ENCODE measurements at regions not wholly inside any gene's neighbourhood (a gene's known extent, or its start where the extent isn't known, plus 50 kb on each side); places are given as distances from the start of the nearest gene placed in this dataset.

DNA sequence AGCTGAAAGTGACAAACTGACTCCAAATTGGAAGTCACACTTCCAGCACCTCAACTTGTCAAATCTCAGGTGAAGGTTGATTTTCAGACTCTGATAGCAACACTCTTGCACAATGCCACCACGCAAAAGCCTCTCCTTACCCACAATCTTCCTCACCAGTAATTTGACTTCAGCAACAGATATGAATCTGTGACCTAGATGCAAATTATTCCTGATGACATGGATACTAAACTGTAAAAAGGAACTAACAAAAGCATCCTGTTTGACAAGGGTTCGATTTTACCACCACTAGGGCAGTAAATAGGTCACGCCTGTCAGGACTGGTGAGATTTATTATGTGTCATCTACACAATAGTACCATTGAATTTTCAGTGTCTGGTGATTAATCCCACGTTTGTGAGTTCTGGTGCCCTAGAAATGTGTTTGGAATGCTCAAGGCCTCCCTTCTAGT, 134.4 kb upstream of the COL21A1 start (continued):
- no peak for TF ChIP-seq NCOA5 (CRISPR knock-in tag; IDR thresholded peaks at IDR 0.05)
- TF ChIP-seq TEAD3 (CRISPR knock-in tag; optimal IDR thresholded peaks at IDR 0.05; ENCODE audit: borderline replicate concordance): peak; percentile 15
- TF ChIP-seq CENPT (CRISPR knock-in tag; IDR thresholded peaks at IDR 0.05; ENCODE audit: low read depth): no peak
- no peak for TF ChIP-seq ZNF713 (CRISPR knock-in tag; IDR thresholded peaks at IDR 0.05)
- TF ChIP-seq, protein P1, sequence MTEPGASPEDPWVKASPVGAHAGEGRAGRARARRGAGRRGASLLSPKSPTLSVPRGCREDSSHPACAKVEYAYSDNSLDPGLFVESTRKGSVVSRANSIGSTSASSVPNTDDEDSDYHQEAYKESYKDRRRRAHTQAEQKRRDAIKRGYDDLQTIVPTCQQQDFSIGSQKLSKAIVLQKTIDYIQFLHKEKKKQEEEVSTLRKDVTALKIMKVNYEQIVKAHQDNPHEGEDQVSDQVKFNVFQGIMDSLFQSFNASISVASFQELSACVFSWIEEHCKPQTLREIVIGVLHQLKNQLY (CRISPR knock-in tag; IDR thresholded peaks at IDR 0.05): no peak
- TF ChIP-seq, protein P2, sequence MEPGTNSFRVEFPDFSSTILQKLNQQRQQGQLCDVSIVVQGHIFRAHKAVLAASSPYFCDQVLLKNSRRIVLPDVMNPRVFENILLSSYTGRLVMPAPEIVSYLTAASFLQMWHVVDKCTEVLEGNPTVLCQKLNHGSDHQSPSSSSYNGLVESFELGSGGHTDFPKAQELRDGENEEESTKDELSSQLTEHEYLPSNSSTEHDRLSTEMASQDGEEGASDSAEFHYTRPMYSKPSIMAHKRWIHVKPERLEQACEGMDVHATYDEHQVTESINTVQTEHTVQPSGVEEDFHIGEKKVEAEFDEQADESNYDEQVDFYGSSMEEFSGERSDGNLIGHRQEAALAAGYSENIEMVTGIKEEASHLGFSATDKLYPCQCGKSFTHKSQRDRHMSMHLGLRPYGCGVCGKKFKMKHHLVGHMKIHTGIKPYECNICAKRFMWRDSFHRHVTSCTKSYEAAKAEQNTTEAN (CRISPR knock-in tag; conservative IDR thresholded peaks at IDR 0.05): 0 out of 2 replicates have a peak, but pooled peaks have one; percentile 27
- TF ChIP-seq CEBPB (IDR thresholded peaks at IDR 0.05; ENCODE audit: borderline replicate concordance, low read depth, low read length): peak; percentile 74
- TF ChIP-seq, protein P3, sequence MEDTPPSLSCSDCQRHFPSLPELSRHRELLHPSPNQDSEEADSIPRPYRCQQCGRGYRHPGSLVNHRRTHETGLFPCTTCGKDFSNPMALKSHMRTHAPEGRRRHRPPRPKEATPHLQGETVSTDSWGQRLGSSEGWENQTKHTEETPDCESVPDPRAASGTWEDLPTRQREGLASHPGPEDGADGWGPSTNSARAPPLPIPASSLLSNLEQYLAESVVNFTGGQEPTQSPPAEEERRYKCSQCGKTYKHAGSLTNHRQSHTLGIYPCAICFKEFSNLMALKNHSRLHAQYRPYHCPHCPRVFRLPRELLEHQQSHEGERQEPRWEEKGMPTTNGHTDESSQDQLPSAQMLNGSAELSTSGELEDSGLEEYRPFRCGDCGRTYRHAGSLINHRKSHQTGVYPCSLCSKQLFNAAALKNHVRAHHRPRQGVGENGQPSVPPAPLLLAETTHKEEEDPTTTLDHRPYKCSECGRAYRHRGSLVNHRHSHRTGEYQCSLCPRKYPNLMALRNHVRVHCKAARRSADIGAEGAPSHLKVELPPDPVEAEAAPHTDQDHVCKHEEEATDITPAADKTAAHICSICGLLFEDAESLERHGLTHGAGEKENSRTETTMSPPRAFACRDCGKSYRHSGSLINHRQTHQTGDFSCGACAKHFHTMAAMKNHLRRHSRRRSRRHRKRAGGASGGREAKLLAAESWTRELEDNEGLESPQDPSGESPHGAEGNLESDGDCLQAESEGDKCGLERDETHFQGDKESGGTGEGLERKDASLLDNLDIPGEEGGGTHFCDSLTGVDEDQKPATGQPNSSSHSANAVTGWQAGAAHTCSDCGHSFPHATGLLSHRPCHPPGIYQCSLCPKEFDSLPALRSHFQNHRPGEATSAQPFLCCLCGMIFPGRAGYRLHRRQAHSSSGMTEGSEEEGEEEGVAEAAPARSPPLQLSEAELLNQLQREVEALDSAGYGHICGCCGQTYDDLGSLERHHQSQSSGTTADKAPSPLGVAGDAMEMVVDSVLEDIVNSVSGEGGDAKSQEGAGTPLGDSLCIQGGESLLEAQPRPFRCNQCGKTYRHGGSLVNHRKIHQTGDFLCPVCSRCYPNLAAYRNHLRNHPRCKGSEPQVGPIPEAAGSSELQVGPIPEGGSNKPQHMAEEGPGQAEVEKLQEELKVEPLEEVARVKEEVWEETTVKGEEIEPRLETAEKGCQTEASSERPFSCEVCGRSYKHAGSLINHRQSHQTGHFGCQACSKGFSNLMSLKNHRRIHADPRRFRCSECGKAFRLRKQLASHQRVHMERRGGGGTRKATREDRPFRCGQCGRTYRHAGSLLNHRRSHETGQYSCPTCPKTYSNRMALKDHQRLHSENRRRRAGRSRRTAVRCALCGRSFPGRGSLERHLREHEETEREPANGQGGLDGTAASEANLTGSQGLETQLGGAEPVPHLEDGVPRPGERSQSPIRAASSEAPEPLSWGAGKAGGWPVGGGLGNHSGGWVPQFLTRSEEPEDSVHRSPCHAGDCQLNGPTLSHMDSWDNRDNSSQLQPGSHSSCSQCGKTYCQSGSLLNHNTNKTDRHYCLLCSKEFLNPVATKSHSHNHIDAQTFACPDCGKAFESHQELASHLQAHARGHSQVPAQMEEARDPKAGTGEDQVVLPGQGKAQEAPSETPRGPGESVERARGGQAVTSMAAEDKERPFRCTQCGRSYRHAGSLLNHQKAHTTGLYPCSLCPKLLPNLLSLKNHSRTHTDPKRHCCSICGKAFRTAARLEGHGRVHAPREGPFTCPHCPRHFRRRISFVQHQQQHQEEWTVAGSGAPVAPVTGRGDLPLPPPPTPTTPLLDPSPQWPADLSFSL (CRISPR knock-in tag; IDR thresholded peaks at IDR 0.05): no peak
- no peak for TF ChIP-seq ETV6 (CRISPR knock-in tag; conservative IDR thresholded peaks at IDR 0.05)
- no peak for TF ChIP-seq MEIS1 (CRISPR knock-in tag; IDR thresholded peaks at IDR 0.05; ENCODE audit: borderline replicate concordance)
- TF ChIP-seq HMG20A (CRISPR knock-in tag; IDR thresholded peaks at IDR 0.05; ENCODE audit: borderline replicate concordance): peak; percentile 27; the same call in 1 of the 2 replicates
- no peak for TF ChIP-seq KAT8 (CRISPR knock-in tag; IDR thresholded peaks at IDR 0.05)
- TF ChIP-seq, protein P4, sequence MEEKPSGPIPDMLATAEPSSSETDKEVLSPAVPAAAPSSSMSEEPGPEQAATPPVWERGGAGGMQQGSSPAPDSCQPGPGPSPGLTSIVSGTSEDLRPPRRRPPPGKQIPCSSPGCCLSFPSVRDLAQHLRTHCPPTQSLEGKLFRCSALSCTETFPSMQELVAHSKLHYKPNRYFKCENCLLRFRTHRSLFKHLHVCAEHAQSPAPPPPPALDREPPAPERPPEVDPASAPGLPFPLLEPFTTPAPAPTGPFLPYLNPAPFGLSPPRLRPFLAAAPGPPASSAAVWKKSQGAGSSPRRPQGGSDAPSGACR (CRISPR knock-in tag; IDR thresholded peaks at IDR 0.05): no peak
- no peak for TF ChIP-seq SSRP1 (CRISPR knock-in tag; IDR thresholded peaks at IDR 0.05)

Data from HepG2 (cell line).